ENCODE measurements at regions not wholly inside any gene's neighbourhood (a gene's known extent, or its start where the extent isn't known, plus 50 kb on each side); places are given as distances from the start of the nearest gene placed in this dataset.

DNA sequence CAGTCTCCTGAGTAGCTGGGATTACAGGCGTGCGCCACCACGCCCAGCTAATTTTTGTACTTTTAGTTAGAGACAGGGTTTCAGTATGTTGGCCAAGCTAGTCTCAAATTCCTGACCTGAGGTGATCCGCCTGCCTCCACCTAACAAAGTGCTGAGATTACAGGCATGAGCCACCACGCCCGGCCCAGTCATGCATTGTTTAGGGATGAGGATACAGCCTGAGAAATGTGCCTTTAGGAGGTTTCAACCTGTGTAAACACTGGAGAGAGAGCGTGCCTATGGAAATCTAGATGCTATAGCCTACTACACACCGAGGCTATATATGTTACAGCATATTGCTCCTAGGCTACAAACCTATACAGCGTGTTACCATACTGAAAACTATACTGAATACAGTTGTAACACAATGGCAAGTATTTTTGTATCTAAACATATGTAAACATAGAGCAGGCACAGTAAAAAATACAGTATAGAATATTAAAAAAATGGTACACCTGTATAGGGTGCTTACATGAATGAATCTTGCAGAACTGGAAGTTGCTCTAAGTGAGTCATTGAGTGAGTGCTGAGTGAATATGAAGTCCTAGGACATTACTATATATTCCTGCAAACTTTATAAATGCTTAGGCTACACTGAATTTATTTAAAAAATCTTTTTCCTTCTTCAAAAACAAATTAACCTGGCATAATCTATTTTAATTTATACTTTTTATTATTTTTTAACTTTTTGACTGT is 588.2 kb upstream of the ADGRL3 start:
- no peak overlapping the region for H3K27ac Mint-ChIP-seq (ENCODE audit: unreplicated experiment)
- H3K4me1 Mint-ChIP-seq (ENCODE audit: unreplicated experiment) = peaks cover 25% of the 10 kb centered on the region
- peaks cover 11% of the 10 kb centered on the region for H3K9me3 Mint-ChIP-seq (ENCODE audit: unreplicated experiment)
- TF ChIP-seq, protein P1, sequence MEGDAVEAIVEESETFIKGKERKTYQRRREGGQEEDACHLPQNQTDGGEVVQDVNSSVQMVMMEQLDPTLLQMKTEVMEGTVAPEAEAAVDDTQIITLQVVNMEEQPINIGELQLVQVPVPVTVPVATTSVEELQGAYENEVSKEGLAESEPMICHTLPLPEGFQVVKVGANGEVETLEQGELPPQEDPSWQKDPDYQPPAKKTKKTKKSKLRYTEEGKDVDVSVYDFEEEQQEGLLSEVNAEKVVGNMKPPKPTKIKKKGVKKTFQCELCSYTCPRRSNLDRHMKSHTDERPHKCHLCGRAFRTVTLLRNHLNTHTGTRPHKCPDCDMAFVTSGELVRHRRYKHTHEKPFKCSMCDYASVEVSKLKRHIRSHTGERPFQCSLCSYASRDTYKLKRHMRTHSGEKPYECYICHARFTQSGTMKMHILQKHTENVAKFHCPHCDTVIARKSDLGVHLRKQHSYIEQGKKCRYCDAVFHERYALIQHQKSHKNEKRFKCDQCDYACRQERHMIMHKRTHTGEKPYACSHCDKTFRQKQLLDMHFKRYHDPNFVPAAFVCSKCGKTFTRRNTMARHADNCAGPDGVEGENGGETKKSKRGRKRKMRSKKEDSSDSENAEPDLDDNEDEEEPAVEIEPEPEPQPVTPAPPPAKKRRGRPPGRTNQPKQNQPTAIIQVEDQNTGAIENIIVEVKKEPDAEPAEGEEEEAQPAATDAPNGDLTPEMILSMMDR (IDR thresholded peaks at IDR 0.05) = no peak
- no peaks in the 10 kb centered on the region for H3K36me3 Mint-ChIP-seq (ENCODE audit: unreplicated experiment)
- no peak overlapping the region for H3K4me3 Mint-ChIP-seq (ENCODE audit: unreplicated experiment)
- H3K27me3 Mint-ChIP-seq (ENCODE audit: unreplicated experiment) = no peaks in the 10 kb centered on the region
- no peak for DNase-seq (ENCODE audit: extremely low spot score, unreplicated experiment)

DNA sequence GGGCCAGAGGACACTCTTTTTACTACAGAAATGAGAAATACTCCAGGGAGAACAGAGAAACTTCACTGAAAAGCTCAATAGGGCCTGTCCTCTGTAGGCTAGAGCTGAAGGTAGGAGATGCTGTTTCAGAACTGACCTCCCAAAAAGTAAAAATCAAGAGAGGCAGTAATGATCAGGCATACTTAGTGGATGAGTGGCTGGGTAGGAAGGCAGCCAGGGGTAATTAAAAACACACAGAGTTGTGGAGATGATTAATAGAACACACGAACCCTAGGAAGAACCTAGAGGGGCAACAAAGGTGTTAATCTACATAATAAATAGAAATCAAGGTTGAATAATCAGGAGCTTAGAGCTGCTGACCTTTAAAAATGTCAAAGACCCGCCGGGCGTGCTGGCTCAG is 582.4 kb upstream of the ADGRL3 start:
- no peak for DNase-seq (ENCODE audit: extremely low spot score, unreplicated experiment)
- TF ChIP-seq, protein P1 (IDR thresholded peaks at IDR 0.05) = no peak
- H3K36me3 Mint-ChIP-seq (ENCODE audit: unreplicated experiment) = no peaks in the 10 kb centered on the region
- peaks cover 5% of the 10 kb centered on the region for H3K9me3 Mint-ChIP-seq (ENCODE audit: unreplicated experiment)
- no peak overlapping the region for H3K27ac Mint-ChIP-seq (ENCODE audit: unreplicated experiment)
- H3K4me3 Mint-ChIP-seq (ENCODE audit: unreplicated experiment) = no peak overlapping the region
- no peaks in the 10 kb centered on the region for H3K27me3 Mint-ChIP-seq (ENCODE audit: unreplicated experiment)
- H3K4me1 Mint-ChIP-seq (ENCODE audit: unreplicated experiment) = peaks cover 23% of the 10 kb centered on the region

DNA sequence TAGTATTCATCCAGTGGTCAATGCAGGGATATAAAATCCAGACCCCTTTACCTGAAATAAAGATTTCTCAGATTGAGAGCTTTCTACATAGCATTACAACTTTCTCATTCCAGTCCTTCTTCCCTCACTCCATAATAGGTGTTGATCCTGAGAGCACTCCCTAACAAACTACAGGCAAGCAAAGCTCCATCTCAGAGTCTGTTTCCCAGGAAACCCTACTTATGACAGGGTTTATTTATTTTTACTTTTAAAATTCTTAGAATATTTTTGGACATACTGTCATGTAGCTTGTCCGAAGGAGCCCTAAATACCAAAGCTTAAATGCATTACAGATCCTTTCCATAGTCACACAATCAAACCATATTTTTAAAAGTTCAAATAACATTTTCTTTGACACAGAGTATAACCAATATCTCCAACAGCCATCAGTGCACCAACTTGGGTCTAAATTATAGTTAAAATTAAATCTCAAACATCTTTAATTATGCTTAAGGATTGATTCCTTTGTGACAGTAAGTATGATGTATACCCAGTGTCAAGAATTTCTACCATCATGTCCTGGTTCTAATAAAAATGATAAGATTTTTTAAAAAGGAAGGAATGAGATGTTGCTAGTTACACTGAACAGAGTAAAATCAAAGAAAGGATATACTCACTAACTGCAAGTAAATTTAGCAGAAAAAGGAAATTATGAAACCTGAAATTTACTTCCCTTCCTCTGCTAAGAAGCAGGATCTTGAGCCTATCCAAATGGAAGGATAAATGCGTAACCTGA is 580.4 kb upstream of the ADGRL3 start:
- Mint-ChIP-seq H3K9me3 (ENCODE audit: unreplicated experiment) (peaks cover 5% of the 10 kb centered on the region), H3K4me1 (ENCODE audit: unreplicated experiment) (peaks cover 23% of the 10 kb centered on the region), H3K27ac (ENCODE audit: unreplicated experiment) (peak overlapping the region; percentile 58), H3K36me3 (ENCODE audit: unreplicated experiment) (no peaks in the 10 kb centered on the region), H3K27me3 (ENCODE audit: unreplicated experiment) (no peaks in the 10 kb centered on the region), H3K4me3 (ENCODE audit: unreplicated experiment) (no peak overlapping the region)
- TF ChIP-seq, protein P1 (IDR thresholded peaks at IDR 0.05) = no peak
- no peak for DNase-seq (ENCODE audit: extremely low spot score, unreplicated experiment)

DNA sequence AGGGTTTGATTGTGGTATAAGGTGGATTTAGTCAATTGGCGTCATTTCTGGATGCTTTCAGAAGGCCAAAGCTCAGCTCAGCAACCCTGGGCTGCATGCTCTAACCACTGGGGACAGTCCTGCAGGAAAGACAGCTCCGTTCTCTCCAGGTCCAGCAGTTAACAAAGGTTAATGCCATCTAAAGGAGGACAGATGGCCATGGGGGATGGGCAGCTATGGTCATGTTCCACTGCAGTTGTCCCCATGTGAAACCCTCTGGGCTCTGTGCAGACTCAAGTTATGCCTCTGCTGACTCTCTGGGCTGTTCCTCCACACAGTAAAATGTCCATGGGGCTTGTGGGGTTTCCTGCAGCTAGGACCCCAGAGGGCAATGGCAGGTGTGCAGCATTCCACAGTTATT is 562.1 kb upstream of the ADGRL3 start:
- Mint-ChIP-seq H3K27me3 (ENCODE audit: unreplicated experiment) (no peaks in the 10 kb centered on the region), H3K36me3 (ENCODE audit: unreplicated experiment) (no peaks in the 10 kb centered on the region), H3K4me1 (ENCODE audit: unreplicated experiment) (no peaks in the 10 kb centered on the region), H3K9me3 (ENCODE audit: unreplicated experiment) (peaks cover 34% of the 10 kb centered on the region), H3K27ac (ENCODE audit: unreplicated experiment) (no peak overlapping the region), H3K4me3 (ENCODE audit: unreplicated experiment) (no peak overlapping the region)
- TF ChIP-seq, protein P1 (IDR thresholded peaks at IDR 0.05) = no peak
- DNase-seq (ENCODE audit: extremely low spot score, unreplicated experiment) = no peak

DNA sequence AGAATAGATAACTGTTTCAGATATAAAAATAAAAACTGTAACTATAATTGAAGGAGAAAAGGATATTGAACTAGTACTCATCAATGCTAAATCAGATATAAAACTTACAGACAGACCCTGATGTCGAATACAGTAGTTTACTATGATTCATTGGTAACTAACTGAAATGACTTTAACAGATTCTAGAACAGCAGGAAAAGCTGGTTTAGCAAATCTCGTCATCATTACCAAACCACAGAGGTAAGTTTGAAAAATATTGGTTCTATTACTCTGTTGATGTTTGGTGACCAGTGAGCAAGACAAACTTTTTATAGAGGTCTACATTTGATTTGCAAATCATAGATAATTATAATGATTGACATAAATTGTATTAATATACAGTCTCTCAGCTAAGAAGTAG is 551.4 kb upstream of the ADGRL3 start:
- no peaks in the 10 kb centered on the region for H3K36me3 Mint-ChIP-seq (ENCODE audit: unreplicated experiment)
- H3K27ac Mint-ChIP-seq (ENCODE audit: unreplicated experiment) = no peak overlapping the region
- H3K9me3 Mint-ChIP-seq (ENCODE audit: unreplicated experiment) = peaks cover 3% of the 10 kb centered on the region
- H3K27me3 Mint-ChIP-seq (ENCODE audit: unreplicated experiment) = no peaks in the 10 kb centered on the region
- peaks cover 2% of the 10 kb centered on the region for H3K4me1 Mint-ChIP-seq (ENCODE audit: unreplicated experiment)
- TF ChIP-seq, protein P1 (IDR thresholded peaks at IDR 0.05) = no peak
- H3K4me3 Mint-ChIP-seq (ENCODE audit: unreplicated experiment) = no peak overlapping the region
- DNase-seq (ENCODE audit: extremely low spot score, unreplicated experiment) = no peak
